HG03039 (cell line): ENCODE measurements at regions not wholly inside any gene's neighbourhood (a gene's known extent, or its start where the extent isn't known, plus 50 kb on each side); places are given as distances from the start of the nearest gene placed in this dataset.
"Not testable (repeated sequence)": the region's sequence is repeated elsewhere in the genome, so short reads cannot be mapped to it uniquely, and the experiment has no call there.

Experiments used
- ATAC-seq: cut with Tn5 transposase; IDR thresholded peaks from one replicate; pipeline ENCODE4 v1.9.1; 2021; ENCODE audit warnings: mild to moderate bottlenecking, moderate library complexity; ENCODE audit not compliant: unreplicated experiment

DNA sequence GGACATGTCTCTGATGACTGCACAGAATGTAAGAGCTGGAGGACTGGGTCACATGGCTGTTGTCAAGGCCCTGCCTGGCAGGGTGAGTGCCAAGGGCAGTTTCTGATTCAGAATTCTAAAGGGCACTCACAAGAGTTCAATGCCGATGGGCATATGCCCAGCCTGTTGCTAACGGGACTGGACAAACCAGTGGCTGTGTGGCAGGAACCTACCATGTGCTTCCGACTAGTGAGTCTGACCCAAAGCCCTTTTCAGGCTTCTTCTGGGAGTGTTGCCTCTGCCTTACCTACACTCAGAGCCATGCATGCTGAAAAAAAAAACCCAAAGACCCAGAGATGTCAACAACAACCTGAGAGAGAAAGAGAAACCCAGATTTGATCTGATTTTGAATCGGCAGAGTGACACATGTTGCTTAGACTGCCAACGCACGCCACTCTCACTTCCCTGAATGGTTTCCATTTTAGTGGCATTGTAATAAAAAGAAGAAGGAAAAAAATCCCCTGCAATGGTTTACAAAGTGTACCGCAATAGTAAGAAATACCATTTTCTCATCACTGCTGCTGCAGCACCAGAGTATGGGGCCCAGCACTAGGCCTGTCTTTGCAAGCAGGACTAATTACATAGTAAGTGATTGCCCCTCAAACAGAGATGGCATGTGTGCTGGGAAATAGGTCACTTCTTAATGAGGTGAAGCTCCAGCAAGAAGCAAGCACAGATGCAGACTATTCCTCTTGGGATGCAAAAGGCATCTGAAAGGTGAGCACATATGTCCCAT is 194.3 kb downstream of the PALM2AKAP2 start:
- peak; percentile 64 for ATAC-seq

- no peak for ATAC-seq
These were observed 194.9 kb downstream of the PALM2AKAP2 start for GRCh38 chr9:109974918-109975276.

DNA sequence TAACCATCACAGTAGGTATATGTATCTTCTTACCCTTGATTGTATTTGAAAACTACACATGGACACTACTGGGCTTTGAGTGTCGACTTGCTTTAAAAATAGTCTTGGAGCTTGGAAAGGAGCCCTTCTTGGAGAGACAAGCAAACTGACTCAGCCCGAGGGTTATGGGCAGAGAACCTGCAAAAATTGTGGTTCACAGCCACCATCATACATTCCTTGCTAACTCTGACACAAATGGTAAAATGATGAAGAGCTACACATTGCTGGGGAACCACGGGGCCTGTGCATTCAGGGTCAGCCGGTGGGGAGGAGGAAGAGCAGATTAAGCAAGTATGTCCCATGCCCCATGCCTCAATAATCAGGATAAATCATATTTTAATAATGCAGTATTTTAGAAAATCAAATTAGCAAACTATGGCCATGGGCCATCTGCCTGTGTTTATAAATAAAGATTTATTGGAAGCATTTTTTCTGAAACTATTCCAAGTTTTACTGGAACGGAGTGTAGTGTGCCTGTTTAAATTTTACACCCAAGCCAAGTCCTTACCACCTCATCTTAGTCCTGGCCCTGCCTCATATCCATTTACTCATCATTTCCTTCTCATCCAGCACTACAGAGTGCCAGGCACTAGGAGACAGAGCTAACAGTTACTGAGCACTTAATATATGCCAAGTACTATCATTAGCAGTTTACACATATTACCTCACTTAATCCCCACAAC is 195.7 kb downstream of the PALM2AKAP2 start:
- no peak for ATAC-seq

- ATAC-seq: no peak
These were observed 196.3 kb downstream of the PALM2AKAP2 start for GRCh38 chr9:109976303-109976702.

- no peak for ATAC-seq
These were observed 197.5 kb downstream of the PALM2AKAP2 start for GRCh38 chr9:109977521-109977920.

DNA sequence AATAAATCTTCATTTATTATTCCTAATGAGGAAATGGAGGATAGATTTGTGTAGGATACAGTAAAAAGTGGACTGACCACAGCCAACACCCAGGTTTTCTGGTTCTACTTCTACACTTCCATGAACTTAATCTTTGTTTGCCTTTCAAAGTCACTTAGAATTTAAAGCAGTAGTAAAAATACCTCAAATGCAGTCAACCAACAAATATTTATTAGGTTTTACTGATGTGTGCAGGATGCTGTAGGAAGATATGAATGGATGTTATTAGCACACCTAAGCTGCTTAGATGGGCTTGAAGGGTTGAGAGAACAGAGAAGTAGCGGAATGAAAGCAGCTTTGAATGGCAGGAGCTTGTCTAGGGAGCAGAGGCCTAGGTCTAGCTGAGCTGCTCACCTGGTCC is 201.1 kb downstream of the PALM2AKAP2 start:
- ATAC-seq: no peak

GRCh38 chr9:109986521-109986991 is 206.6 kb downstream of the PALM2AKAP2 start:
- ATAC-seq: no peak

GRCh38 chr9:109989296-109989695 is 209.3 kb downstream of the PALM2AKAP2 start:
- no peak for ATAC-seq

GRCh38 chr9:109990541-109990940 is 210.5 kb downstream of the PALM2AKAP2 start:
- no peak for ATAC-seq

- ATAC-seq: no peak
These were observed 212.3 kb downstream of the PALM2AKAP2 start for GRCh38 chr9:109992293-109992692.

DNA sequence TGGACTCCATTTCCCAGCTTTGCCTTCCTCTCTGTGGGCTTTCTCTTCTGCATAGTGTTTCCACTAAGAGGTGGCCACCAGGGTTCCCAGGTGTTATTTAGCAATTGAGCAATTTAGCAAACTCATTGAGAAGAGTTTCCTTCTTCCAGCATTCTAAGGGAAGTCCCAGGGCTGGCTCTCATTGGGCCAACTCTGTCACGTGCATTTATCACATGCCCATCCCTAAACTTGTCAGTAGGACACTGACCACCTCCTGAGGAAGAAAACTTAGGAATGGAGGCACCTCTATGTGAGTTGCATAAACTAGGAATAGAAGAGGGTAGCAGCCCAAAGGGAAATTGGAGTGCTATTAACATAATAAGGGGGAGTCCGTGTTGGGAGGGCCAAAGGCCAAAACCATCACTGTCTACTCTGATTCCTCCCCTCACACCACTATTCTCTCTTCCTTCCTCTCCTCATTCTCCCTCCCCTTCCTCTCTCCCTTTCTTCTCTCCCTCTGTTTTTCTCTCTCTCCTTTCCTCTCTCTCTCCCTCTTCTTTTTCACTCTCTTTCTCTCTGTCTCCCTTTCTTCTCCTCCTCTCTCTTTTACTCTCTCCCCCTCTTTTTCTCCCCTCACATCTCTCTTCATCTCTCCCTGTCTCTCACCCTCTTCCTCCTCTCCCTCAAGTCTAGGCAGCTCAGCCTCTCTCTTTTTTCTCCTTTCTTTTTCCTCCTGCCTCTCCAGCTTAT is 213.4 kb downstream of the PALM2AKAP2 start:
- no peak for ATAC-seq

DNA sequence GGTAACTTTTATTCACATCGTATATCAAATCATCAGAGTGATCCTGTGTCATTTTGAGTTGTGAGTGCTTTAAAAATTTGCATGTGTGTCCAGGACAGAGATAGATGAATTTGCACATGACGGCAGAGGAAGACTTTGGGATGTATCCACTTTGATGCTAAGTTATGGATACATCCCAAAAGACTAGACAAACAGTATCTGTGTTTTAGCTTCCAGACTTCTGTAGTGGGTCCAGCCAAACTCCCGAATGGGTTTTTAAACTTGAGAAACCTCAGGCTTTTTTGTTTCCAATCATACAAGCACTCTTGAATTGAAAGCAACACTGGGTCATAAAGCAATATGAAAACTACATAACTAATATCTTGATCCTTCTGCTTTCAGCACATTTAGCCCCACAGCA is 213.8 kb downstream of the C9orf152 start:
- no peak for ATAC-seq

GRCh38 chr9:109996936-109997580 is 210.9 kb downstream of the C9orf152 start:
- no peak for ATAC-seq

GRCh38 chr9:109997682-109998081 is 210.3 kb downstream of the C9orf152 start:
- no peak for ATAC-seq

- ATAC-seq: not testable (repeated sequence)
These were observed 202.4 kb downstream of the C9orf152 start for GRCh38 chr9:110005521-110005920.

GRCh38 chr9:110006657-110007056 is 201.3 kb downstream of the C9orf152 start:
- ATAC-seq: no peak

DNA sequence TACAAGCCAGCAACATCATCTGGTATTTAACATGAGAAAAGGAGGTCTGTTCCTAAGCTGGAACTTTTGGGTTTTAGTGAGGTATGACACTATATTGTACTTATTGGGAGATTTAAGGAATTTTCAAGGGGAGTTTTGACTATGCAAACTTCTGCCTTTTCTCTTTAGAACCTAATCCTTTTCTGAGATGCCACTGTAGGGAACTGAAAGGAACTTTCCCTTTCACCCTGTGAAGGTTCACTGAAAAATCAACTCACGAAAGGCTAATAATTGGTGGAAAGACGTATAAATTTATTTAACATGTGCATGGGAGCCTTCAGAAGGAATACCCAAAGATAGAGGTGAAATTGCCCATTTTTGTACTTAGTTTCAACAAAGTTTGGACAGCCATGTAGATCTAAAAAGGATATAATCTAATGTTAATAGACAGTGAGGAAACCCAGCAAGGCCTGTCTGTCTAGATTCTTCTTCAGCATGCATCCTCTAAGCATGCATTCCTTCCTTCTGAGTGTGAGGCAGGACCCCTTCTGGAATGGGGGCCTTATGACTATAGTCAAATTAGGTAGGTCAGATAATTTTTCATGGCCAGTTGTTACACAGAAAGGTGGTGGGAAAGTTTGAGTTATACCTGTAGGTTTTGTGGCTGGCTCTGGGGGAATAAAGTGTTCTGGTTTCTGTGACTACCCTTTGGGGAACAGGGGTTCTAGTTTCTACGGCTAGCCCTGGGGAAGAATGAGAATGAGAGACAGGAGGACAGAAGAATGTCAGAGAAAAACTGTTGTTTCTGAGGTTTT is 200.3 kb downstream of the C9orf152 start:
- ATAC-seq: no peak

DNA sequence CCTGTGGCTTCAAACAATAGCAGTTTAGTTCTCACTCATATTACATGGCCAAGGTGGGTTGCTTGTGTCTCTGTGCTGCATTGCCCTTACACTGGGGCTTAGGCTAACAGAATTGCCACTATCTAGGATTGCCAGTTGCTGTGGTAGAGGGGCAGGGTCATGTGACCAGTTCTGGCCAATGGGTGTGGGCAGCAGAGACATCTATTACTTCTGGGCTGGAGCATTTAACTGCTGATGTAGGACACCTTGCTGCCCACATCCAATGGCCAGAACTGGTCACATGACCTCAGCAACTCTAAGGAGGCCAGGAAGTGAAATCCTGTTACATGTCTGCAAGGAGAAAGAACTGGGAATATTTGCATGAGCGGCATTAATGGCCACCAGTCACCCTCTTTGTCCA is 199.3 kb downstream of the C9orf152 start:
- no peak for ATAC-seq

GRCh38 chr9:110011628-110012320 is 196.2 kb downstream of the C9orf152 start:
- ATAC-seq: no peak

DNA sequence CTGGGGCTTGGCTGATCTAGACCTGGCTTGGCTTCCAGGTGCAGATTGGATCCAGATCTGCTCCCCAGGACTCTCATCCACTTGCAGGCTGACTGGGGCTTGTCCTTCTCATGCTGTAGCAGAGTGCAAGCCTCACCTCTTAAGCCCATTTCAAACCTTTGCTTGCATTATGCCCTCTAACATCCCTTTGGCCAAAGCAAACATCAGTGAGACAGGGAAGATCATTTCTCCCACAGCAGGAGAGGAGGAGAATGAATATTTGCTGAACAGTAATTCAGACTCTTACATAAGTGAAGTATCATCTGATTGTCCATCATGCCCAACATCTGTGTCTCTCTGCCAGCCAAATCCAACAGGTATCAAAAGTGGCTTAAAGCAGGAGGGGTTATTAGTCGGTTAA is 194.9 kb downstream of the C9orf152 start:
- no peak for ATAC-seq
